ENCODE measurements at regions not wholly inside any gene's neighbourhood (a gene's known extent, or its start where the extent isn't known, plus 50 kb on each side); places are given as distances from the start of the nearest gene placed in this dataset.
"Not testable (repeated sequence)": the region's sequence is repeated elsewhere in the genome, so short reads cannot be mapped to it uniquely, and the experiment has no call there.

GRCh38 chr6:69623357-69623756 lies 173.5 kb downstream of the LMBRD1 start:
- DNase-seq (ENCODE audit: low read depth) = no peak
- no peak overlapping the region for H3K4me3 ChIP-seq (ENCODE audit: low read depth, low read length)

DNA sequence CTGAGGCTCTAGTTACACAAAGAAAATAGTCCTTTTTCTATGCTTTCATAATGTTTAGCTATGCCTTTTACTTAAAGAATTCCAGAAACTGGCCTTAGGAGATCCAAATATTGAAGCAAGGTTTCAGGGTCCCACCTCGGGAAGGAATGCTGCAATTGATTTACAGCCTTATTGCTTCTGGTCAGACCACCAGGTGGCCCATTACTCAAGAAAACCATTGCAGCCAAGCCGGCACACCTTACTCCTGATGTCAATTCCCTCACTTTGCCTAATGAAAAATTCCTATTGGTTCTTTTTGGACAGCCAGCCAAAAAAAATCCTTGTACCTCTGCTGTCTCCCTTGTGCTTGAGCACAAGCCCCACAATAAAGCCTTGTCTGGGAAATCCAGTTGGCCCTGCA lies 173.9 kb downstream of the LMBRD1 start:
- H3K4me3 ChIP-seq (ENCODE audit: low read depth, low read length) = no peak overlapping the region
- DNase-seq (ENCODE audit: low read depth) = no peak

GRCh38 chr6:69622230-69622629 lies 174.6 kb downstream of the LMBRD1 start:
- H3K4me3 ChIP-seq (ENCODE audit: low read depth, low read length) = no peak overlapping the region
- no peak for DNase-seq (ENCODE audit: low read depth)

GRCh38 chr6:69617163-69617562 lies 179.6 kb downstream of the LMBRD1 start:
- no peak overlapping the region for H3K4me3 ChIP-seq (ENCODE audit: low read depth, low read length)
- DNase-seq (ENCODE audit: low read depth) = no peak

DNA sequence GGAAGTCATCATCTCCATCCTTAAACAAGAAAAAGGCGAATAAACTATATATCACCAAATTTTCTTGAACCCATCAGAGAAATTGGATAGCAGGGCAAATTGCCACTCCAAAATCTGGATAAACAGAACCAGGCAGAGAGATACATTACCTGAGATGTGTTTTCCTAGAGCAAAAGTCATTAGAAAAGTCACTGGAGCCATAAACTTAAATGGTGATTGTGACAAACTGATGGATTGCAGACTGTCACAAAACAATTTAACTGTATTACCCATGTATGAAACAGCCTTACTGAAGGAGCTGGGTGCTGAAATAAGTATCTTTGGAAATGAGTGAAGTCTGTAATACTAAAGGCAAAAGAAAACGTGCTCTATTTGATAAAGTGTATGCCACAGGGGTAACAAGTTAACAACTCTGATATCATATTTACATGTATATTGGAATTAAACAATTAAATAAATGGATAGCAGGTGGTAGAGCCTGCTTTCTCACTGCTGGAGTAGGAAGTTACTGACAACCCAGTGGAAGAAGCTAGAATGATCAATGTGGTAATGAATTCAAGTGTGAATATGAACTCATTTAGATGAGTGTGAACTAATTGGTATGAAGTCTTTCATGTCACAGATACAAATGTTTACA lies 186.9 kb downstream of the LMBRD1 start:
- DNase-seq (ENCODE audit: low read depth) = no peak
- no peak overlapping the region for H3K4me3 ChIP-seq (ENCODE audit: low read depth, low read length)

GRCh38 chr6:69601132-69601531 lies 195.7 kb downstream of the LMBRD1 start:
- no peak for DNase-seq (ENCODE audit: low read depth)
- no peak overlapping the region for H3K4me3 ChIP-seq (ENCODE audit: low read depth, low read length)

DNA sequence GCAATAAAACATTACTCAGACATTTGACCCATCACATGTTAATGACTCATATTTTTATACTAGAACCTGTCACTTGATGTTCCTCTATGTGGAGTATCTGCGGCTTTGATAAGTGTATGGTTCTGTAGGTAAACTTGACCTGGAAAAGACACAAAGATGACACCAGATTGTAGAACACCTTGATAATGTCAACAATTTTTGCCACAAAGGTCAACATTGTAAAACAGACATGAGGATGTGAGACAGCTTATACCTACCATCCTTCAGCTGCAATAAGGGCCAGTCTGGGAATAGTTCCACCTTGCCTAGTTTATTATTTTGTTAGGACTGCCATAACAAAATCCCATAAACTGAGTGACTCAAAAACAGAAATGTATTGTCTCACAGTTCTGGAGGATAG lies 202.4 kb downstream of the LMBRD1 start:
- no peak for DNase-seq (ENCODE audit: low read depth)
- H3K4me3 ChIP-seq (ENCODE audit: low read depth, low read length) = no peak overlapping the region

DNA sequence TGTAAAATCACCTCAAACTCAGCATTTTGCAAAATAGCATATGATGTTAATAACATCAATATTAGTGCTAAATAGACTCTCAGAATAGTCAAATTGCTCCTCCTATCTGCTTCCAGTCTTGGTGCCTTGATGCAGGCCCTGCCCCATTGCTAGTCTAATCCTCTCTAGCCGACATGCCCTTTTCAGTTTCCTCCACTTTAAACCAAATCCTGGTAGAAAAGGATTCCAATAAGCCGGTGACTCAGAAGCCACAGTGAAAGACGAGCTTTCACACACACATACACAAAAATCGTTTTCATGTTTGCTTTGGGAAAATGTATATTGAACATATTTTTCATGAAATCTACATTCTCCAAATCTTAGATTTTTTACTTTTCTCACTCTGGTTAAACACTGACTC lies 203.1 kb downstream of the LMBRD1 start:
- no peak for DNase-seq (ENCODE audit: low read depth)

DNA sequence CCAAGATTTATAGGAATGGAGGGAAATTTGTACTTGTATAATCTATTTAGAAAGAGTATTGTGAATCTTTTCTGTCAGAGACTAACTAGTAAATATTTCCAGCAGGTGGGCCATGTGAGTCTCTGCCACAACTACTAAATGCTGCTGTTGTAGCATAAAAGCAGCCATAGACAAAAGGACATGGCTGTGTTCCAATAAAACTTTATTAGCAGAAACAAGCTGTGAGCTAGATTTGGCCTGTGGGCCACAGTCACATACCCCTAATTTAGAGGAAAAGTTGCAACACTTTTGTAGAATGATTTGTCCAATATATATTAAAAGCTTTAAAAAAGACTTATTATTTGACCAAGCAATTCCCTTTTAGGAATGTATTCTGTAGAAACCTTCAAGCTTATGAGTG lies 207.2 kb downstream of the LMBRD1 start:
- no peak overlapping the region for H3K4me3 ChIP-seq (ENCODE audit: low read depth, low read length)
- DNase-seq (ENCODE audit: low read depth) = no peak

More for the DNA sequence above, 203.1 kb downstream of the LMBRD1 start:
- H3K4me3 ChIP-seq (ENCODE audit: low read depth, low read length) = no peak overlapping the region

DNA sequence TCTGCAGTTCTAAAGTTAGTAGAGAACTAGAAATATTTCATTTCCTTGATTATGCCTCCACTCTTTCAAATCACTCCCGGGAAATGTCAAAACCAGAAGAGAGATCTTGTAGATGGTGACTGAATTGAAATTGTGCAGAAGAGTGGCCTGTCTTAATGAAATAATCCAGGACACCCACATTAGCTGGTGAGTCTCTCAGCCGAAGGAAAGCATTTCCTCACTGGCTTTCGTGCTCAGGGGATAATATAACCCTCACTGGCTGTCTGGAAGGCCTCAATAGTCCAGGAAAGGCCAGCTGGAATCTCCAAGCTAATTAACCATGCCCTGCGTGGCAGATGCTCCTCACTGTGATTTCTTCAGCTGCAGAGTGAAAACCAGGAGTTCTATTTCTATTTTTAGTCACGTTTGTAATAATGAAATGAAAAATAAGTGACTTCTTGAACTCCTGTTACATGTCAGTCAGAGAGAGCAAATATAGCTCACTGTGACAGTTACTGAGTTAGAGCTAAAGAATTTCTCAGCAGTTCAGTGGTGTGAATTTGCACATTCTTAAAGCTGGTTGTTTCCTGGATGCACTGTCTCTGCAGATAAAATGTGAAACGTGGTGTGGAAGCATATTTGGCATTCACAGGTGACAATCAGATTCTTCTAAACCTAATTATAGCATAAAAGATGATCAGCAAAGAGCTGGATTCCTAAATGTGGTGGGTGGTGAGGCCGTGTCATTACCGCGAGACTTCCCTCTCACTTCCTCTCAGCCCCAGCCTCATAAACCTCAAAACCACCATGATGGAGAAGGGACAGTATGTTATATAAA lies 211.7 kb downstream of the LMBRD1 start:
- no peak overlapping the region for H3K4me3 ChIP-seq (ENCODE audit: low read depth, low read length)
- peak; percentile 32 for DNase-seq (ENCODE audit: low read depth)

GRCh38 chr6:69584536-69584912 lies 212.3 kb downstream of the LMBRD1 start:
- H3K4me3 ChIP-seq (ENCODE audit: low read depth, low read length) = no peak overlapping the region
- peak; percentile 40 for DNase-seq (ENCODE audit: low read depth)

GRCh38 chr6:69581581-69581980 lies 215.2 kb downstream of the LMBRD1 start:
- DNase-seq (ENCODE audit: low read depth) = no peak
- no peak overlapping the region for H3K4me3 ChIP-seq (ENCODE audit: low read depth, low read length)

DNA sequence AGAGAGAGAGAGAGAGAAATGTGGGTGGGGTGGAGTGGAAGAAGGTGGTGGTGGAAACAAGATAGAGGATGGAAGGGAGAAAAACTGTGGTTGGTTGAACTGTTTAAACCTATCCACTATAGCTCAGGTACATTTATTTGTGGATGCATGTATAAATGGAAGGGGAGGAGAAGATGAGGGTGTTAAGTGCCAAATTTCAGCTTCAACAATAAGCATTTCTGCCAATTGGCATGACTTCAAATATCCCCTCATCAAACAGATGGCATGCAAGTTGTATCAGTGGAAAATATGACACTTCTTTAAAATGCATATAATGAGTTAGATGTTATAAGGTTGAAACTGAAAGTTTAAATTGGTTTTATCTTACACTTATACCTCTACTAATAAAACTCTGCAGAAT lies 216.1 kb downstream of the LMBRD1 start:
- no peak overlapping the region for H3K4me3 ChIP-seq (ENCODE audit: low read depth, low read length)
- DNase-seq (ENCODE audit: low read depth) = no peak

DNA sequence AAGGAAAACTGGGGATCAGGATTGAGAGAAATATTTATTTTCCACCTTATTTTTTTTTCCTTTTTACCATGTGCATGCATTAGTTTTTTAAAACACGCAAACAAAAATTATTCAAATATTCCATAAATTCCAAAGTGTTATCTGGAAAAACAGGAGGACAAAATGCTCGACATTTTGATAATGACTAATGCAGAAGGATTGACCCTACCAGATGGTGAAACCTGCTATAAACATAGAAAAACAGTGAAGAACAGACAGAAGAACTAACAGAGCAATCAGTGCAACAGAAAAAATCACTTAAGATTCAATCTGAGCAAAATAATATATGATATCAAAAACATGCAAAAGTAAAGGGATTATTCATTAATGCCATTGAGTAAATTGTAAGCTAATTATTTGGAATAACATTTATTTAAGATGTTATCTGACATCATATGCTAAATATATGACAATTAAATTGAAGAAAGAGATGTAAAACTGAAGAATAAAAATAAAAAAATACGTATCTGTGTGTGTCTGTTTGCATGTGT lies 218.4 kb downstream of the LMBRD1 start:
- no peak for DNase-seq (ENCODE audit: low read depth)
- H3K4me3 ChIP-seq (ENCODE audit: low read depth, low read length) = no peak overlapping the region

DNA sequence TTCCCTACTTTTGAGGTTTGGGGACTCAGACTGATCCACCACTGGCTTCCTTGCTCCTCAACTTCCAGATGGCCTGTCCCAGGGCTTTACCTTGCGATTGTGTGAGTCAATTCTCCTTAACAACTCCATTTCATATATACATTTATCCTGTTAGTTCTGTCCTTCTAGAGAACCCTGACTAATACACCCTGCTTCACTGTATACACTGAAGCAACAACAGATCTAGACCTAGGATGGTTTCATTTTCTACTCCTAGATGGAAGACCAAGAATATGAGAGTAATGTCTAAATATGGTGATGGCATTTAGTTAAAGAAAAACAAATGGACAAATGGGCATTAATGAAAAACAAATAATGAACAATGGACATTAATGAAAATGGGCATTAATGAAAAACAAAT lies 225.6 kb downstream of the LMBRD1 start:
- no peak for DNase-seq (ENCODE audit: low read depth)
- no peak overlapping the region for H3K4me3 ChIP-seq (ENCODE audit: low read depth, low read length)

- DNase-seq (ENCODE audit: low read depth) = no peak
- H3K4me3 ChIP-seq (ENCODE audit: low read depth, low read length) = no peak overlapping the region
Observed at GRCh38 chr6:69570106-69570505, 226.7 kb downstream of the LMBRD1 start.

- not testable (repeated sequence) for H3K4me3 ChIP-seq (ENCODE audit: low read depth, low read length); DNase-seq (ENCODE audit: low read depth)
Observed at GRCh38 chr6:69560597-69560996, 236.2 kb downstream of the LMBRD1 start.

- DNase-seq (ENCODE audit: low read depth) = no peak
- no peak overlapping the region for H3K4me3 ChIP-seq (ENCODE audit: low read depth, low read length)
Observed at GRCh38 chr6:69555088-69555638, 241.6 kb downstream of the LMBRD1 start.

DNA sequence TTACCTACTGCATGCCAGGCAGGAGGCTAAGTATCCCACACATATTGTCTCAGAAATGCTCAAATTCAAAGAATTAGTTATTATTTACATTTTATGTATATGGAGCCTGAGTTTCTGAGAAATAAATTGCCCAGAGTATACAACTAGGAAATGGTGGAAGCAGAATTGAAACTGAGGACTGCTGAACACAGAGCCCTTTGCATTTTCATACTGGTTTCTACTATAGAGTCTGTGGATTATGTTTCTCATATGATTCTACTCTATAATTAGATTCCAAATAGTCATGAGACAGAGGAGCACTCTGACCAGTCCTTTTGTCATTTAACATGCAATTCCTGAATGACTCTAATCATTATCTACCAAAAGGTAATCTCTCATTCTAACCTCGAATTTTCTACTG lies 254.3 kb downstream of the LMBRD1 start:
- no peak for DNase-seq (ENCODE audit: low read depth)
- H3K4me3 ChIP-seq (ENCODE audit: low read depth, low read length) = no peak overlapping the region

DNA sequence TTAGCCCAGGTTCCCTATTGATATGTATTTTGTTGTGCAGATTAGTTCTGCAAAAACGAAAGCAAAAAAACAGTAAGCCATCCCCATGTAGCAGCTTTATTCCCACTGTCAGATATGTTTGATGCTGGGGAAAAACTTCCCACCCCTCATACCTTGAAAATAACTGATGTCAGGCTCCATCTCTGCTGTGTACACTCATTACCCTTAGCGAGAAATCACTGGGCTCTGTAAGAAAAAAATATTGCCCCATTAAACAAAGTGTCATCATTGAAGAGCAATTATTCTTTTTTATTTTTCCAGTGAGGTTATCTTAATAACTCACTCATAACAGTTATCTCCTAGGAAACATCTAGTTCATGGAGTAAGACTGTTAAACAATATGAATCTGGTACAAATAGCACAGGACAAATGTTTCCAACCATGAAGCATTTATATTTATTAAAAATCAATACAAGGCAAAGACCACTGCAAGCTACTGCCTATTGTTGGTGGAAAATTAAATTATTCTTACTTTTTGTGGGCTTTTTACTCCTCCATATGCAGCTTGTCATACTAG lies 268.8 kb downstream of the LMBRD1 start:
- DNase-seq (ENCODE audit: low read depth) = no peak
- no peak overlapping the region for H3K4me3 ChIP-seq (ENCODE audit: low read depth, low read length)

Measured in skeletal muscle cell (primary cell).